UCSD-AML1 (cell line): ENCODE measurements at regions not wholly inside any gene's neighbourhood (a gene's known extent, or its start where the extent isn't known, plus 50 kb on each side); places are given as distances from the start of the nearest gene placed in this dataset.

ENCODE experiments used
- DNase-seq: peaks from one replicate; lab custom pipeline; 2025; ENCODE audit not compliant: unreplicated experiment; lab: John Stamatoyannopoulos, UW

- DNase-seq, result no peak
Measured at GRCh38 chr12:61365001-61365400, 895.2 kb upstream of the USP15 start.

DNA sequence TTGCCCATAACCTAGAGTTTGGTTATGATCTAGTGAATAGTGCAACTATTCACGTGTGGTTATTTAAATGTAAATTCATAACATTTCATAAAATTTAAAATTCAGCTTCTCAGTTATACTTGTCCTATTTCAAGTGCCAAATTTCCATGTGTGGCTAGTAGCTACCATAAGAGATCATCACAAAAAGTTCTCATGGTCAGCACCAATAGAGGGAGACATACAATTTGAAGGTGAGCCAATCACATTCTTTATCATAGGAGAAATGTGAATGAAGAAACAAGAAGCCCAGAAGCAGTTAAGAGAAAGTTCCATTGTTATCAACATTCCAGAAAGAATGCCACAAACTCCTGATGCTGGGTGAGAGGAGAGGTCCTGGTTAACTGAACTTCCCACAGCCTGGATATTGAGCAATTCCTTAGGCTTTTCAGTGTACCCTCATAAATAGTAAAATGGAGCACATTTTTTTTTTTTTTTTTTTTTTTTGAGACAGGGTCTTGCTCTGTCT, 892.9 kb upstream of the USP15 start:
- DNase-seq, result no peak

DNA sequence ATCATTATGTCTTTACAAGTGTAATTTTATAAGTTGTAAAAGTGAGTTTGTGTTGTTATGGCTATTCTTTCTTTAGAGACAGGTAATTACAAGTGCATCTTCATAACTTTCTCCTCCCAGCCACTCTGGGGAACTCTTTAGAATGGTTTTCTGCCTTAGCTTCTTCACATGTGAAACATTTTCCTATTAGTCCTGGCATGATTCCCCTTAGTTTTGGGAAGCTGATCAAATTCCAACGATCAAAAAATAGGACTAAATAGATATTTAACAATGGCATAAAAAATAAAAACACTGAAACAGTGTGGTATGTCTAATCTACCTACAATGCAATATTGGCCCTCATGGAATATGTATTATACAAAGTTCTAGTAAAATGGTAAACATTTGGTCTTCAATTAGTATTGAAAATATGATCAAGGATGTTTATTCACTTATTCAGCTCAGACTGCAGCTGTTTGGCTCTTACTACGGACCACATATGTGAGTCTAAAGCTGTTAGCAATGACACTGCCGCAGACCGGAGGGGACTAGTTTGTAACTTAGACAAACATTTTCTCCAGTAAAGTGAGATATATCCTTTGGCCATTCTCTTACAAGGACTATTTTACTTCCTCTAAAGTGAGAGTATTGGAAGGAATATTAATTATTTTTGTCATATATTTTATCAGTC, 890.8 kb upstream of the USP15 start:
- no peak for DNase-seq

DNA sequence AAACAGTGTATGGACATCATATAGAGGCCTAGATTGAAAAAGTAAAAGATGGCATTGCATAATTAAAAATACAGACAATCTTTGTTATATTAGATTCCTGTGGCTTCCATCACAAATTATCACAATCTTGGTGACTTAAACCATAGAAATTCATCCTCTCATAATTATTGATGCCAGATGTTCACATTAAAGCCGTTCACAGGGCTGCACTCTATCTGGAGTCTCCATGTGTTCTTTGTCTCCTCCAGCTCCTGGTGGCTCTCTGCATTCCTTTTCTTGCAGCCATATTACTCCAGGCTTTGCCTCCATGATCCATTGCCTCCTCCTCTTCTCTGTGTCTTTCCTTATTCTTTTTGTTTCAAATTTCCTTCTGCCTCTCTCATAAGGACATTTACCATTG, 875.7 kb upstream of the USP15 start:
- no peak for DNase-seq

GRCh38 chr12:61385771-61386170, 874.4 kb upstream of the USP15 start:
- no peak for DNase-seq

DNA sequence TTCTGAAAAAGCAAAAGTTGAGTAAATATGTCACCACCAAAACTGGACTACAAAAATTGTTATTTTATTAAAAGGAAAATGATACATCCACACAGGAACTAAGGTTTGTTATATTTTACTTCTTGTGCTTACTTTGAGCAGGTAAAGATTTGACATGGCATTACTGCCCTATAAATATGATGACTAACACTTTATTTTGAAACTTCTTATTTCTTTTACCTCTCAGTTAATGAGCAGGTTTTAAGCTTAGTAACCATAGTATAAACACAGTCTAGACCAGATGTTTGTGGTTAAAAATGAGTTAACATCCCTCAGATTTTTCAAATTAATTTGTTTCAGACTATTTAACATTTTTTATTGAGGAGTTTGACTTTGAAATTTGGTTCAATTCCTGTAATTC, 862.5 kb upstream of the USP15 start:
- no peak for DNase-seq

DNA sequence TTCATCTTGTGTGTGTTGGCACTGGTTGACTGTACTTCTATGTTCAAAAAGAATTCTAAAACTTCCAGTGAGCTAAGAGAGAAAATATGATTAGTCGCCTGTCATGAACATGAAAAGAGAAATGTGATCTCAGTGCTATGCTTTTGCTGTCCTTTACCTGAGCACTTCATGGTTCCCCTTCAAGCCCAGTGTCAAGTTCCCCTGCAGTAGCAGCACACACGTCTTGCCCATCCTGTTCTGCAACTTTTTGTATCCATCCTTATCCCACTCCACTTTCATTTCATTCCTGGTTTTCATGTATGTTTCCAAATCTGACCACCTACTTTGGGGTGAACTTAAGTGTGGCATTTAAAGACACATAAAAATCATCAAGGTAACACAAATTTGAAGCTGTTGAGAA, 848.0 kb upstream of the USP15 start:
- DNase-seq, result no peak

- DNase-seq, result no peak
Measured at GRCh38 chr12:61414470-61414869, 845.7 kb upstream of the USP15 start.

- DNase-seq, result no peak
Measured at GRCh38 chr12:61422786-61423185, 837.4 kb upstream of the USP15 start.

DNA sequence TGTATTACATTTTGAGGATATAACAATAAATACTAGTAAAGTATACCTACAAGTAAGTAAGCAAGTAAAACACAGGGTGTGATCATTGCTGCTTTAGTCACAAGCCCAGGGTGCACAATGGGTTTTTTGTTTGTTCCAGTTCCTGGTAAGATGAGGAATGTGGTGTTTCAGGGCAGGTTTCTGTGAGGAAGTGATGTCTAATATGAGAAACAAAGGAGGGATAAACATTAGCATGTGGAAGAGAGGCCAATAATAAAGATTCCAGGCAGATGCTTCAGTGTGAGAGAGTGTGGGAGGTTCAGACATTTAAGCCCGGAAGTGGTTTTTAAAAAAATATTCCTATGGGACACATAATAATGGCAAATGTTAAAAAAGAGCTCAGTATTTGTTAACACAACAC, 808.1 kb upstream of the USP15 start:
- DNase-seq, result no peak

- DNase-seq, result no peak
Measured at GRCh38 chr12:61487728-61488127, 772.5 kb upstream of the USP15 start.

- no peak for DNase-seq
Measured at GRCh38 chr12:61490526-61491498, 769.4 kb upstream of the USP15 start.

DNA sequence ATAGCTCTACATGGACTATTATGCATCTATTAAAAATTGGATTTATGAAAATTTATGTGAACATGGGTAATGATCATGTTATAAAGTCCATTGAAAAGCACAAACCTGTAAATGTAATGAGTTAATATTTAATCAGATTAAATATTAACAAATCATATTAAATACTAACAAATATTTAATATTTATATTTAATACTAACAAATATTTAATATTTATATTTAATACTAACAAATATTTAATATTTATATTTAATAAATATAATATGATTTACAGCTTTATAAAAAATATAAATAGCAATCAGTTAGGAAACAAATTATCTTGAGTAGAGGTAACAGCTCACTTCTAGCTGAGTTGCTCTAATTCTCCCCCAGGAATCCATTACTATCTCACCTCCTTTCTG, 758.0 kb upstream of the USP15 start:
- no peak for DNase-seq

DNA sequence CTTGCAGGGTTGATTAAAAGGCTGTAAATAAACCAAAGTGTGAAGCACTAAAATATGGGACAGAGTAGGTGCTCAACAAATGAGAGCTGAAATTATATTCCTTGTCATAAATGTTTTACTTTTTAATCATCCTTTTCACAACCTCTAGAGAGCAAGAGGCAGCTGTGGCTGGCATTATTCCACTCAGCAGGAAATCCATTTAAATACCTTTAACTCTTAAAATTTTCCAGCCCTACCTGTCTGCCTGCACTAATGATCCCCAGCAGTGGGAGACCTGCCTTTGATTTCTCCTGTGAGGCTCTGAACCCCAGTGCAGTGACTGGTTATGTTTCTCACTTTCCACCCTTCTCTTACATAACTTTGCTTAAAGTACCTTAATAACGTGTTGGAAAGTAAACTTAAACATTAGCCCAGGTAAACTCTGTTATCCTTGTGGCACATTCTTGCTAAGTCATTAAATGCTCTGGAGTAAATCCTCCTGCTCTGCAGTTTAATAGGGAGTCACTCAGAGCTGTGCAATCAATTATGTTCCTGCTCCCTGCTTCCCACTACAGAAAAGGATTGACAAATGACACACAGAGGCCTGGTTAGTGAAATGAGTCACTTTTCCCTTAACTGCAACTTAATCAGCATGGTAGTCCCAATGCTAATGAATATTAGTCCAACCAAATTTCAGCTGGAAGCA, 755.7 kb upstream of the USP15 start:
- DNase-seq, result no peak

DNA sequence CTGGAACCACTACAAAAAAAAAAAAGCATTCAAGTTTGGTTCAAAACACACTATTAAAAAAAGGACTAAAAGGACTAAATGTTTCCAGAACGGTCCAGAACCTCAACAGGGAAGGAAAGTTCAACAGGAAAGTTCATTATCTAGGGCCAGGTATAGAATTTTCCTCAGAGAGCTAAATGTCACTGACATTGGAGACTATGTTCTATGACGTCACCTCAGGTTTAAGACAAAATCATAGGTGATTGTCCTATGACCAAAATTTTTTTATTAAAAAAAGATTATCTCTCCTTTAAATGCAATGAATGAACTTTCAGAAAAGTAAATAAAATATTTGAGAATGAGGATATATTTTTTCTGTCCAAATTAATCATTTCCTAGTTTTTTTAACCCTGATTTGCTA, 746.7 kb upstream of the USP15 start:
- DNase-seq, result no peak

- no peak for DNase-seq
Measured at GRCh38 chr12:61514016-61514415, 746.2 kb upstream of the USP15 start.

DNA sequence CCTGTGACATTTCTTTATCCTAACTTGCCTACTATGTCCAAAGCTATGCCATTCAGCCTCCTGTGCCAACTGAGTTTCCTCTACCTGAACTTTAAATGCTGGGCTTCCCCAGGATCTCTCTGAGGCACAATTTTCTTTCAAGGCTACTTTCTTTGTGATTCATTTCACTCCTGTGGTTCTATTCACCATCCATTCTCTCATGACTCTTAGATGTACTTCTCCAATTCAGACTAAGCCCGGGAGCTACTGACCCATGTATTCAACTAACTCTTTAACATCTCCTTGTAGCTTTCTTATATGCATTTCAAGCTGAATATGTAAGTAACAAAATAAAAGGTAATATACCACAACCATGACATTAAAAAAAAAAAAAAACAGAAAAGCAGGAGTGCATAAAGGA, 738.9 kb upstream of the USP15 start:
- no peak for DNase-seq

GRCh38 chr12:61523276-61523992, 736.8 kb upstream of the USP15 start:
- no peak for DNase-seq

- DNase-seq, result no peak
Measured at GRCh38 chr12:61524851-61525250, 735.4 kb upstream of the USP15 start.

- no peak for DNase-seq
Measured at GRCh38 chr12:61525331-61525730, 734.9 kb upstream of the USP15 start.

DNA sequence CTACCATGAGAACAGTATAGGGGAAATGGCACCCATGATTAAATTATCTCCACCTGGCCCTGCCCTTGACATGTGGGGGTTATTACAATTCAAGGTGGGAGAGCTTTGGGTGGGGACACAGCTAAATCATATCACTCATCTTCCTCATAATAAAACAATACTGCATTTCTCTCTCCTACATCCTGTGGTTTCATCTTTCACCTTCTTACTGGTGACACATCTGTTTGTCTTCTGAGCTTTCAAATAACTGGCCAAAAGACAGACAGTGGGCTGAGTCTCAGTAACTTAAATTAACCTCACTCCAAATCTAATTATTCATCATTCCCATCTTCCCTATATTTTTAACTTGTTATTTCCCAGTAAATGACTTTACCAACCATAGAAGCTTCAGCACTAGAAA, 729.7 kb upstream of the USP15 start:
- DNase-seq, result no peak
